ENCODE measurements at regions not wholly inside any gene's neighbourhood (a gene's known extent, or its start where the extent isn't known, plus 50 kb on each side); places are given as distances from the start of the nearest gene placed in this dataset.

DNA sequence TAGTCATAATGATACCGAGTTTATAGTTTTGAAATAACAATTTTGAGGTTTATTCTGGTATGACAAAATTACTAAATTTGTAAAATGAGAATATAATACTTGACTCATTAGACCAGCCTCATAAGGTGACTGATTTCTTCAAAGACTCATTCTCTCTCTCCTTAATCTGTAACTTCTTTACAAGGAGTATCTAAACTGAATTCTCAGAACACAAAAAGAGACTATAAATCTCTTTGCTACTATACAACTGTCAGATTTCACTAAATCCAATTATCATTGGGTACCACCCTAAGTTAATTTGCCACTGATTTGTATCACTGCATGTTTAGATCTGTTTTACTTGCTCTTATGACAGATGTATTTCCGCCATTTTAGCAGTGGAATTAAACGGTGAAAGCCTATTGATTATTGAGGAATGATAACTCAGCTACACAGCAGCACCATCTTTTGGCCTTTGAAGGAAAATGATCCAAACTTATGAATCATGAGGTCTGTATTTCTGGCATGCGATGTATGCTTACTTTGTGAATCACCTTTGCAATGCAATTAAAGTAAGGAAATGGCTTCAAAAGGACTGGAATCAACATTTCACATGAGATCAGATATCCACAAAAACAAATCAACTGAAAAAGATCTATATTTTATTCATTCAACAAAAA lies 161.2 kb downstream of the RERGL start:
- TF ChIP-seq, protein P1, sequence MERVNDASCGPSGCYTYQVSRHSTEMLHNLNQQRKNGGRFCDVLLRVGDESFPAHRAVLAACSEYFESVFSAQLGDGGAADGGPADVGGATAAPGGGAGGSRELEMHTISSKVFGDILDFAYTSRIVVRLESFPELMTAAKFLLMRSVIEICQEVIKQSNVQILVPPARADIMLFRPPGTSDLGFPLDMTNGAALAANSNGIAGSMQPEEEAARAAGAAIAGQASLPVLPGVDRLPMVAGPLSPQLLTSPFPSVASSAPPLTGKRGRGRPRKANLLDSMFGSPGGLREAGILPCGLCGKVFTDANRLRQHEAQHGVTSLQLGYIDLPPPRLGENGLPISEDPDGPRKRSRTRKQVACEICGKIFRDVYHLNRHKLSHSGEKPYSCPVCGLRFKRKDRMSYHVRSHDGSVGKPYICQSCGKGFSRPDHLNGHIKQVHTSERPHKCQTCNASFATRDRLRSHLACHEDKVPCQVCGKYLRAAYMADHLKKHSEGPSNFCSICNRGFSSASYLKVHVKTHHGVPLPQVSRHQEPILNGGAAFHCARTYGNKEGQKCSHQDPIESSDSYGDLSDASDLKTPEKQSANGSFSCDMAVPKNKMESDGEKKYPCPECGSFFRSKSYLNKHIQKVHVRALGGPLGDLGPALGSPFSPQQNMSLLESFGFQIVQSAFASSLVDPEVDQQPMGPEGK (CRISPR knock-in tag; IDR thresholded peaks at IDR 0.05; ENCODE audit: borderline replicate concordance), result no peak
- no peak for TF ChIP-seq ZNF8 (CRISPR knock-in tag; IDR thresholded peaks at IDR 0.05)
- TF ChIP-seq ARNTL (CRISPR knock-in tag; IDR thresholded peaks at IDR 0.05; ENCODE audit: borderline replicate concordance, low read depth), result no peak
- TF ChIP-seq CSDC2 (CRISPR knock-in tag; IDR thresholded peaks at IDR 0.05), result no peak
- TF ChIP-seq, protein P2, sequence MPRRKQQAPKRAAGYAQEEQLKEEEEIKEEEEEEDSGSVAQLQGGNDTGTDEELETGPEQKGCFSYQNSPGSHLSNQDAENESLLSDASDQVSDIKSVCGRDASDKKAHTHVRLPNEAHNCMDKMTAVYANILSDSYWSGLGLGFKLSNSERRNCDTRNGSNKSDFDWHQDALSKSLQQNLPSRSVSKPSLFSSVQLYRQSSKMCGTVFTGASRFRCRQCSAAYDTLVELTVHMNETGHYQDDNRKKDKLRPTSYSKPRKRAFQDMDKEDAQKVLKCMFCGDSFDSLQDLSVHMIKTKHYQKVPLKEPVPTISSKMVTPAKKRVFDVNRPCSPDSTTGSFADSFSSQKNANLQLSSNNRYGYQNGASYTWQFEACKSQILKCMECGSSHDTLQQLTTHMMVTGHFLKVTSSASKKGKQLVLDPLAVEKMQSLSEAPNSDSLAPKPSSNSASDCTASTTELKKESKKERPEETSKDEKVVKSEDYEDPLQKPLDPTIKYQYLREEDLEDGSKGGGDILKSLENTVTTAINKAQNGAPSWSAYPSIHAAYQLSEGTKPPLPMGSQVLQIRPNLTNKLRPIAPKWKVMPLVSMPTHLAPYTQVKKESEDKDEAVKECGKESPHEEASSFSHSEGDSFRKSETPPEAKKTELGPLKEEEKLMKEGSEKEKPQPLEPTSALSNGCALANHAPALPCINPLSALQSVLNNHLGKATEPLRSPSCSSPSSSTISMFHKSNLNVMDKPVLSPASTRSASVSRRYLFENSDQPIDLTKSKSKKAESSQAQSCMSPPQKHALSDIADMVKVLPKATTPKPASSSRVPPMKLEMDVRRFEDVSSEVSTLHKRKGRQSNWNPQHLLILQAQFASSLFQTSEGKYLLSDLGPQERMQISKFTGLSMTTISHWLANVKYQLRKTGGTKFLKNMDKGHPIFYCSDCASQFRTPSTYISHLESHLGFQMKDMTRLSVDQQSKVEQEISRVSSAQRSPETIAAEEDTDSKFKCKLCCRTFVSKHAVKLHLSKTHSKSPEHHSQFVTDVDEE (CRISPR knock-in tag; IDR thresholded peaks at IDR 0.05), result no peak
- TF ChIP-seq POU6F1 (CRISPR knock-in tag; IDR thresholded peaks at IDR 0.05; ENCODE audit: borderline replicate concordance, low read depth), result no peak
- TF ChIP-seq TOX (CRISPR knock-in tag; IDR thresholded peaks at IDR 0.05; ENCODE audit: borderline replicate concordance), result no peak
- no peak for TF ChIP-seq ZFP30 (CRISPR knock-in tag; IDR thresholded peaks at IDR 0.05)
- no peak for TF ChIP-seq ZNF565 (CRISPR knock-in tag; conservative IDR thresholded peaks at IDR 0.05; ENCODE audit: low read depth)
- TF ChIP-seq RARB (CRISPR knock-in tag; IDR thresholded peaks at IDR 0.05), result no peak
- no peak for TF ChIP-seq OSR1 (CRISPR knock-in tag; IDR thresholded peaks at IDR 0.05)
- no peak for TF ChIP-seq GLIS3 (CRISPR knock-in tag; IDR thresholded peaks at IDR 0.05)
- TF ChIP-seq, protein P3, sequence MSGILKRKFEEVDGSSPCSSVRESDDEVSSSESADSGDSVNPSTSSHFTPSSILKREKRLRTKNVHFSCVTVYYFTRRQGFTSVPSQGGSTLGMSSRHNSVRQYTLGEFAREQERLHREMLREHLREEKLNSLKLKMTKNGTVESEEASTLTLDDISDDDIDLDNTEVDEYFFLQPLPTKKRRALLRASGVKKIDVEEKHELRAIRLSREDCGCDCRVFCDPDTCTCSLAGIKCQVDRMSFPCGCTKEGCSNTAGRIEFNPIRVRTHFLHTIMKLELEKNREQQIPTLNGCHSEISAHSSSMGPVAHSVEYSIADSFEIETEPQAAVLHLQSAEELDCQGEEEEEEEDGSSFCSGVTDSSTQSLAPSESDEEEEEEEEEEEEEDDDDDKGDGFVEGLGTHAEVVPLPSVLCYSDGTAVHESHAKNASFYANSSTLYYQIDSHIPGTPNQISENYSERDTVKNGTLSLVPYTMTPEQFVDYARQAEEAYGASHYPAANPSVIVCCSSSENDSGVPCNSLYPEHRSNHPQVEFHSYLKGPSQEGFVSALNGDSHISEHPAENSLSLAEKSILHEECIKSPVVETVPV (CRISPR knock-in tag; IDR thresholded peaks at IDR 0.05), result no peak
- no peak for TF ChIP-seq ZFP3 (CRISPR knock-in tag; IDR thresholded peaks at IDR 0.05)
- no peak for TF ChIP-seq SNAI2 (CRISPR knock-in tag; IDR thresholded peaks at IDR 0.05)
- no peak for TF ChIP-seq TCF4 (CRISPR knock-in tag; IDR thresholded peaks at IDR 0.05; ENCODE audit: borderline replicate concordance)
- no peak for TF ChIP-seq ZNF70 (CRISPR knock-in tag; IDR thresholded peaks at IDR 0.05)
- TF ChIP-seq ESRRG (CRISPR knock-in tag; IDR thresholded peaks at IDR 0.05), result no peak
- TF ChIP-seq ISL1 (CRISPR knock-in tag; IDR thresholded peaks at IDR 0.05), result no peak

DNA sequence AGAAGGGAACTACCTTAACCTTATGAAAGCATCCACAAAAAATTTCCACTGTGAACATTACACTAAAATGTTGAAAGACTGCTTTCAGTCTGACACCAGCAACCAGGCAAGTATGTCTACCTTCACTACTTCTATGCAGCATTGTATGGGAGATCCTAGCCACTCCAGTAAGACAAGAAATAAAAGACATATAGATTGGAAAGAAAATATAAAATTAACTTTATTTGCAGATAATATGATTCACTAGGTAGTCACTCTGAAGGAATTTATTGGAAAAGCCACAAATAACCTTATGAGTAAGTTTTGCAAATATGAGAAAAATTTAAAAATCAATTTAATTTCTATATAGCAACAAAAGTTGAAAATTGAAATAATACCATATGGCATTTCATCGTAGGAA lies 172.0 kb downstream of the RERGL start:
- no peak for ATAC-seq
- no peak for TF ChIP-seq ARNTL (CRISPR knock-in tag; IDR thresholded peaks at IDR 0.05; ENCODE audit: borderline replicate concordance, low read depth)
- TF ChIP-seq GLIS3 (CRISPR knock-in tag; IDR thresholded peaks at IDR 0.05), result no peak

More for the DNA sequence above, 161.2 kb downstream of the RERGL start:
- ATAC-seq, result no peak

GRCh38 chr12:17884581-17884980 lies 205.4 kb downstream of the RERGL start:
- TF ChIP-seq PPARA (CRISPR knock-in tag; IDR thresholded peaks at IDR 0.05; ENCODE audit: borderline replicate concordance) (no peak), ZFP3 (CRISPR knock-in tag; IDR thresholded peaks at IDR 0.05) (no peak), CREB5 (CRISPR knock-in tag; IDR thresholded peaks at IDR 0.05; ENCODE audit: low read depth) (no peak), ZNF70 (CRISPR knock-in tag; IDR thresholded peaks at IDR 0.05) (no peak), ZC3H10 (CRISPR knock-in tag; IDR thresholded peaks at IDR 0.05) (no peak), ZFP30 (CRISPR knock-in tag; IDR thresholded peaks at IDR 0.05) (no peak), ZNF565 (CRISPR knock-in tag; conservative IDR thresholded peaks at IDR 0.05; ENCODE audit: low read depth) (no peak), RARB (CRISPR knock-in tag; IDR thresholded peaks at IDR 0.05) (no peak), OSR1 (CRISPR knock-in tag; IDR thresholded peaks at IDR 0.05) (no peak), SNAI2 (CRISPR knock-in tag; IDR thresholded peaks at IDR 0.05) (no peak)
- TF ChIP-seq, protein P2 (CRISPR knock-in tag; IDR thresholded peaks at IDR 0.05), result no peak
- no peak for ATAC-seq
